NCI-H69 (cell line): ENCODE measurements at regions not wholly inside any gene's neighbourhood (a gene's known extent, or its start where the extent isn't known, plus 50 kb on each side); places are given as distances from the start of the nearest gene placed in this dataset.

ENCODE experiments used
- DNase-seq: peaks from one replicate; lab custom pipeline; 2025; lab: John Stamatoyannopoulos, UW

GRCh38 chr4:26139310-26139924 is 181.4 kb upstream of the RBPJ start:
- peak; percentile 42 for DNase-seq

- DNase-seq: no peak
Observed at GRCh38 chr4:26140150-26140898, 180.5 kb upstream of the RBPJ start.

GRCh38 chr4:26141051-26141721 is 179.6 kb upstream of the RBPJ start:
- peak; percentile 85 for DNase-seq

GRCh38 chr4:26141911-26142638 is 178.7 kb upstream of the RBPJ start:
- DNase-seq: peak; percentile 81

- peak; percentile 16 for DNase-seq
Observed at GRCh38 chr4:26144526-26145155, 176.2 kb upstream of the RBPJ start.

- DNase-seq: peak; percentile 83
Observed at GRCh38 chr4:26145212-26145611, 175.6 kb upstream of the RBPJ start.

GRCh38 chr4:26148927-26149326 is 171.9 kb upstream of the RBPJ start:
- no peak for DNase-seq

GRCh38 chr4:26150948-26151347 is 169.9 kb upstream of the RBPJ start:
- DNase-seq: no peak

- DNase-seq: no peak
Observed at GRCh38 chr4:26151615-26152014, 169.2 kb upstream of the RBPJ start.

- DNase-seq: peak; percentile 78
Observed at GRCh38 chr4:26152056-26152455, 168.8 kb upstream of the RBPJ start.

- no peak for DNase-seq
Observed at GRCh38 chr4:26157541-26157940, 163.3 kb upstream of the RBPJ start.

- DNase-seq: no peak
Observed at GRCh38 chr4:26160591-26160990, 160.2 kb upstream of the RBPJ start.

GRCh38 chr4:26161030-26161824 is 159.6 kb upstream of the RBPJ start:
- DNase-seq: peak; percentile 37

GRCh38 chr4:26162101-26162500 is 158.7 kb upstream of the RBPJ start:
- DNase-seq: no peak

GRCh38 chr4:26163425-26164362 is 157.1 kb upstream of the RBPJ start:
- DNase-seq: no peak

- DNase-seq: no peak
Observed at GRCh38 chr4:26171501-26171900, 149.3 kb upstream of the RBPJ start.

- DNase-seq: peak; percentile 63
Observed at GRCh38 chr4:26171941-26172340, 148.9 kb upstream of the RBPJ start.

- peak; percentile 52 for DNase-seq
Observed at GRCh38 chr4:26173619-26174018, 147.2 kb upstream of the RBPJ start.

GRCh38 chr4:26174027-26174426 is 146.8 kb upstream of the RBPJ start:
- DNase-seq: peak; percentile 15
